GM23338 (cell line): ENCODE measurements at regions not wholly inside any gene's neighbourhood (a gene's known extent, or its start where the extent isn't known, plus 50 kb on each side); places are given as distances from the start of the nearest gene placed in this dataset.

Experiments used
- ATAC-seq: fragments of 200-7000 bp; cut with Tn5 transposase; 3 replicates; pipeline ENCODE4 v1.9.1; 2020
- DNase-seq: peaks from one replicate; pipeline ENCODE4 v3.0.0-alpha.2; 2015; ENCODE audit warnings: low spot score
- H2AFZ ChIP-seq: fragments of 200-600 bp; sonication (generic); 2 replicates; pipeline ENCODE4 v1.8.0; 2016; ENCODE audit warnings: antibody characterized with exemption, mild to moderate bottlenecking, moderate library complexity
- H3F3A ChIP-seq: fragments of 200-600 bp; sonication (generic); replicated peaks from 2 replicates; pipeline ENCODE4 v1.8.0; 2017; ENCODE audit warnings: antibody characterized with exemption, mixed run types, low read depth
- H3K27ac ChIP-seq: fragments of 200-600 bp; sonication (generic); 2 replicates; pipeline ENCODE4 v1.6.1; 2016; ENCODE audit warnings: low read depth
- H3K27me3 ChIP-seq: fragments of 200-600 bp; sonication (generic); 2 replicates; pipeline ENCODE4 v1.8.0; 2016; ENCODE audit warnings: mild to moderate bottlenecking, mixed run types, moderate library complexity; ENCODE audit not compliant: insufficient read depth
- H3K36me3 ChIP-seq: fragments of 200-600 bp; sonication (generic); 2 replicates; pipeline ENCODE4 v1.8.0; 2016; ENCODE audit warnings: mild to moderate bottlenecking; ENCODE audit not compliant: insufficient read depth
- H3K4me1 ChIP-seq: fragments of 200-600 bp; sonication (generic); 2 replicates; pipeline ENCODE4 v1.8.0; 2016; ENCODE audit warnings: mild to moderate bottlenecking, moderate library complexity; ENCODE audit not compliant: insufficient read depth
- H3K4me2 ChIP-seq: fragments of 200-600 bp; sonication (generic); 2 replicates; pipeline ENCODE4 v1.7.1; 2017; ENCODE audit warnings: mixed run types
- H3K4me3 ChIP-seq: fragments of 200-600 bp; sonication (generic); 2 replicates; pipeline ENCODE4 v1.6.1; 2016; ENCODE audit warnings: mixed run types
- H3K79me2 ChIP-seq: fragments of 200-600 bp; sonication (generic); replicated peaks from 2 replicates; pipeline ENCODE4 v1.8.0; 2017; ENCODE audit warnings: mild to moderate bottlenecking; ENCODE audit not compliant: insufficient read depth
- H3K9me2 ChIP-seq: fragments of 200-600 bp; sonication (generic); 2 replicates; pipeline ENCODE4 v1.8.0; 2017; ENCODE audit not compliant: insufficient read depth
- H4K20me1 ChIP-seq: fragments of 200-600 bp; sonication (generic); replicated peaks from 2 replicates; pipeline ENCODE4 v1.8.0; 2017; ENCODE audit warnings: mild to moderate bottlenecking; ENCODE audit not compliant: insufficient read depth
- H3K27ac Mint-ChIP-seq: 2 replicates; pipeline ENCODE4 v1.8.0; 2020; ENCODE audit warnings: inconsistent platforms, mild to moderate bottlenecking, moderate library complexity, mixed read lengths
- H3K27me3 Mint-ChIP-seq: 3 replicates; pipeline ENCODE4 v1.8.0; 2022; ENCODE audit warnings: low read depth, mild to moderate bottlenecking, moderate library complexity, mixed read lengths, inconsistent platforms; ENCODE audit not compliant: insufficient read depth, poor library complexity
- H3K36me3 Mint-ChIP-seq: 3 replicates; pipeline ENCODE4 v1.8.0; 2021; ENCODE audit warnings: low read depth, mild to moderate bottlenecking, inconsistent platforms, moderate library complexity, mixed read lengths
- H3K4me1 Mint-ChIP-seq: 3 replicates; pipeline ENCODE4 v1.8.0; 2020; ENCODE audit warnings: mild to moderate bottlenecking, inconsistent platforms, mixed read lengths
- H3K4me3 Mint-ChIP-seq: 3 replicates; pipeline ENCODE4 v1.8.0; 2021; ENCODE audit warnings: moderate library complexity, mild to moderate bottlenecking, inconsistent platforms, mixed read lengths
- H3K9me3 Mint-ChIP-seq: 3 replicates; pipeline ENCODE4 v1.8.0; 2020; ENCODE audit warnings: moderate library complexity, mild to moderate bottlenecking, inconsistent platforms, mixed read lengths
- CREB1 ChIP-seq: fragments of 250-450 bp; sonication (Bioruptor Pico); IDR thresholded peaks from 2 replicates; pipeline ENCODE4 v1.5.0; 2020; ENCODE audit warnings: low read depth, mild to moderate bottlenecking, moderate library complexity
- ETS1 ChIP-seq: IDR thresholded peaks from 2 replicates; pipeline ENCODE4 v1.6.1; 2016; ENCODE audit warnings: antibody characterized with exemption
- EZH2 ChIP-seq: fragments of 200-600 bp; sonication (generic); IDR thresholded peaks from one replicate; pipeline ENCODE4 v1.8.0; 2017; ENCODE audit warnings: antibody characterized with exemption, mild to moderate bottlenecking, low read depth; ENCODE audit not compliant: unreplicated experiment
- EZH2phosphoT487 ChIP-seq: fragments of 200-600 bp; sonication (generic); IDR thresholded peaks from one replicate; pipeline ENCODE4 v1.8.1; 2018; ENCODE audit warnings: antibody characterized with exemption; ENCODE audit not compliant: unreplicated experiment
- JUNB ChIP-seq: IDR thresholded peaks from one replicate; pipeline ENCODE4 v1.6.1; 2016; ENCODE audit warnings: antibody characterized with exemption; ENCODE audit not compliant: unreplicated experiment
- NANOG ChIP-seq: IDR thresholded peaks from 2 replicates; pipeline ENCODE4 v1.6.1; 2016; ENCODE audit warnings: antibody characterized with exemption, borderline replicate concordance
- ZNF114 ChIP-seq: fragments of 250-450 bp; sonication (Bioruptor Pico); IDR thresholded peaks from 2 replicates; pipeline ENCODE4 v1.5.0; 2020; ENCODE audit warnings: mild to moderate bottlenecking, moderate library complexity
- ZNF331 ChIP-seq: fragments of 250-450 bp; sonication (Bioruptor Pico); IDR thresholded peaks from 2 replicates; pipeline ENCODE4 v1.5.0; 2020; ENCODE audit warnings: low read depth, mild to moderate bottlenecking, moderate library complexity
- TF ChIP-seq, protein P1 (sequence below): fragments of 250-450 bp; sonication (Bioruptor Pico); IDR thresholded peaks from 2 replicates; pipeline ENCODE4 v1.5.0; 2020; ENCODE audit warnings: mild to moderate bottlenecking, moderate library complexity
- TF ChIP-seq, protein P2 (sequence below): IDR thresholded peaks from one replicate; pipeline ENCODE4 v1.6.1; 2018; ENCODE audit warnings: antibody characterized with exemption; ENCODE audit not compliant: unreplicated experiment
- TF ChIP-seq, protein P3 (sequence below), 2 experiments: fragments of 200-600 bp in 1 of 2; sonication (generic) in 1 of 2; conservative IDR thresholded peaks; 2 replicates each; pipeline versions ENCODE4 v1.5.1 to v1.6.1; 2016 to 2017; ENCODE audit warnings: antibody characterized with exemption in 2 of 2, low read depth in 2 of 2, mild to moderate bottlenecking in 2 of 2, moderate library complexity in 1 of 2

DNA sequence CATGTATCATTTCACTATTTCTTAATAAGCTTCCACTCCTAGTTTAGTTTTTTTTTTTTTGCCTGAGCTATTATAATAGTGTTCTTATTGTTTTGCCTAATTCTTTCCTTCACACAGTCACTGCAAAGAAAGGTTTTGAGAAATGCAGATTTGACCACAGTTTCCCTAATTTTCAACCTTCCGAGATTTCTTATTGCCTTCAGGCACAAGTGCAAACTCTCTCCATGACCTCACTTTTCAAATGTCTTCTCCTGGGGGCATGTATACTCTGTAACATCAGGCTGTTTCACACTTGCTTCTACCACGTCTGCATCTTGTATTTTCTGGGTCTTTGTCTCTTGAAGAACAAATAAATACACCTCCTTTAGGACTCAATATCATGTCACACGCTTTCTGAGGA lies 339.0 kb upstream of the CITED2 start:
- Mint-ChIP-seq H3K9me3 (no peaks in the 10 kb centered on the region), H3K4me3 (no peak overlapping the region), H3K27me3 (peaks cover under 1% of the 10 kb centered on the region), H3K4me1 (peaks cover 8% of the 10 kb centered on the region; the same call in 2 of the 3 replicates), H3K27ac (no peak overlapping the region), H3K36me3 (no peaks in the 10 kb centered on the region)
- peak overlapping the region; percentile 58; the same call in 1 of the 2 replicates for H2AFZ ChIP-seq
- H3K4me3 ChIP-seq, result no peak overlapping the region
- ATAC-seq (no peak), DNase-seq (no peak)
- no peaks in the 10 kb centered on the region for H3K36me3 ChIP-seq
- H3K27ac ChIP-seq, result no peak overlapping the region
- H4K20me1 ChIP-seq, result no peaks in the 10 kb centered on the region
- H3K4me2 ChIP-seq, result no peak overlapping the region
- TF ChIP-seq NANOG, result no peak
- no peak for TF ChIP-seq EZH2phosphoT487
- TF ChIP-seq CREB1 (CRISPR knock-in tag), result no peak
- no peak for TF ChIP-seq ZNF331 (CRISPR knock-in tag)
- TF ChIP-seq, protein P1, sequence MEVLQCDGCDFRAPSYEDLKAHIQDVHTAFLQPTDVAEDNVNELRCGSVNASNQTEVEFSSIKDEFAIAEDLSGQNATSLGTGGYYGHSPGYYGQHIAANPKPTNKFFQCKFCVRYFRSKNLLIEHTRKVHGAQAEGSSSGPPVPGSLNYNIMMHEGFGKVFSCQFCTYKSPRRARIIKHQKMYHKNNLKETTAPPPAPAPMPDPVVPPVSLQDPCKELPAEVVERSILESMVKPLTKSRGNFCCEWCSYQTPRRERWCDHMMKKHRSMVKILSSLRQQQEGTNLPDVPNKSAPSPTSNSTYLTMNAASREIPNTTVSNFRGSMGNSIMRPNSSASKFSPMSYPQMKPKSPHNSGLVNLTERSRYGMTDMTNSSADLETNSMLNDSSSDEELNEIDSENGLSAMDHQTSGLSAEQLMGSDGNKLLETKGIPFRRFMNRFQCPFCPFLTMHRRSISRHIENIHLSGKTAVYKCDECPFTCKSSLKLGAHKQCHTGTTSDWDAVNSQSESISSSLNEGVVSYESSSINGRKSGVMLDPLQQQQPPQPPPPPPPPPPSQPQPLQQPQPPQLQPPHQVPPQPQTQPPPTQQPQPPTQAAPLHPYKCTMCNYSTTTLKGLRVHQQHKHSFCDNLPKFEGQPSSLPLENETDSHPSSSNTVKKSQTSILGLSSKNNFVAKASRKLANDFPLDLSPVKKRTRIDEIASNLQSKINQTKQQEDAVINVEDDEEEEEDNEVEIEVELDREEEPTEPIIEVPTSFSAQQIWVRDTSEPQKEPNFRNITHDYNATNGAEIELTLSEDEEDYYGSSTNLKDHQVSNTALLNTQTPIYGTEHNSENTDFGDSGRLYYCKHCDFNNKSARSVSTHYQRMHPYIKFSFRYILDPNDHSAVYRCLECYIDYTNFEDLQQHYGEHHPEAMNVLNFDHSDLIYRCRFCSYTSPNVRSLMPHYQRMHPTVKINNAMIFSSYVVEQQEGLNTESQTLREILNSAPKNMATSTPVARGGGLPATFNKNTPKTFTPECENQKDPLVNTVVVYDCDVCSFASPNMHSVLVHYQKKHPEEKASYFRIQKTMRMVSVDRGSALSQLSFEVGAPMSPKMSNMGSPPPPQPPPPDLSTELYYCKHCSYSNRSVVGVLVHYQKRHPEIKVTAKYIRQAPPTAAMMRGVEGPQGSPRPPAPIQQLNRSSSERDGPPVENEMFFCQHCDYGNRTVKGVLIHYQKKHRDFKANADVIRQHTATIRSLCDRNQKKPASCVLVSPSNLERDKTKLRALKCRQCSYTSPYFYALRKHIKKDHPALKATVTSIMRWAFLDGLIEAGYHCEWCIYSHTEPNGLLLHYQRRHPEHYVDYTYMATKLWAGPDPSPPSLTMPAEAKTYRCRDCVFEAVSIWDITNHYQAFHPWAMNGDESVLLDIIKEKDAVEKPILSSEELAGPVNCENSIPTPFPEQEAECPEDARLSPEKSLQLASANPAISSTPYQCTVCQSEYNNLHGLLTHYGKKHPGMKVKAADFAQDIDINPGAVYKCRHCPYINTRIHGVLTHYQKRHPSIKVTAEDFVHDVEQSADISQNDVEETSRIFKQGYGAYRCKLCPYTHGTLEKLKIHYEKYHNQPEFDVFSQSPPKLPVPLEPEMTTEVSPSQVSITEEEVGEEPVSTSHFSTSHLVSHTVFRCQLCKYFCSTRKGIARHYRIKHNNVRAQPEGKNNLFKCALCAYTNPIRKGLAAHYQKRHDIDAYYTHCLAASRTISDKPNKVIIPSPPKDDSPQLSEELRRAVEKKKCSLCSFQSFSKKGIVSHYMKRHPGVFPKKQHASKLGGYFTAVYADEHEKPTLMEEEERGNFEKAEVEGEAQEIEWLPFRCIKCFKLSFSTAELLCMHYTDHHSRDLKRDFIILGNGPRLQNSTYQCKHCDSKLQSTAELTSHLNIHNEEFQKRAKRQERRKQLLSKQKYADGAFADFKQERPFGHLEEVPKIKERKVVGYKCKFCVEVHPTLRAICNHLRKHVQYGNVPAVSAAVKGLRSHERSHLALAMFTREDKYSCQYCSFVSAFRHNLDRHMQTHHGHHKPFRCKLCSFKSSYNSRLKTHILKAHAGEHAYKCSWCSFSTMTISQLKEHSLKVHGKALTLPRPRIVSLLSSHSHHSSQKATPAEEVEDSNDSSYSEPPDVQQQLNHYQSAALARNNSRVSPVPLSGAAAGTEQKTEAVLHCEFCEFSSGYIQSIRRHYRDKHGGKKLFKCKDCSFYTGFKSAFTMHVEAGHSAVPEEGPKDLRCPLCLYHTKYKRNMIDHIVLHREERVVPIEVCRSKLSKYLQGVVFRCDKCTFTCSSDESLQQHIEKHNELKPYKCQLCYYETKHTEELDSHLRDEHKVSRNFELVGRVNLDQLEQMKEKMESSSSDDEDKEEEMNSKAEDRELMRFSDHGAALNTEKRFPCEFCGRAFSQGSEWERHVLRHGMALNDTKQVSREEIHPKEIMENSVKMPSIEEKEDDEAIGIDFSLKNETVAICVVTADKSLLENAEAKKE (CRISPR knock-in tag), result no peak
- TF ChIP-seq, protein P2, sequence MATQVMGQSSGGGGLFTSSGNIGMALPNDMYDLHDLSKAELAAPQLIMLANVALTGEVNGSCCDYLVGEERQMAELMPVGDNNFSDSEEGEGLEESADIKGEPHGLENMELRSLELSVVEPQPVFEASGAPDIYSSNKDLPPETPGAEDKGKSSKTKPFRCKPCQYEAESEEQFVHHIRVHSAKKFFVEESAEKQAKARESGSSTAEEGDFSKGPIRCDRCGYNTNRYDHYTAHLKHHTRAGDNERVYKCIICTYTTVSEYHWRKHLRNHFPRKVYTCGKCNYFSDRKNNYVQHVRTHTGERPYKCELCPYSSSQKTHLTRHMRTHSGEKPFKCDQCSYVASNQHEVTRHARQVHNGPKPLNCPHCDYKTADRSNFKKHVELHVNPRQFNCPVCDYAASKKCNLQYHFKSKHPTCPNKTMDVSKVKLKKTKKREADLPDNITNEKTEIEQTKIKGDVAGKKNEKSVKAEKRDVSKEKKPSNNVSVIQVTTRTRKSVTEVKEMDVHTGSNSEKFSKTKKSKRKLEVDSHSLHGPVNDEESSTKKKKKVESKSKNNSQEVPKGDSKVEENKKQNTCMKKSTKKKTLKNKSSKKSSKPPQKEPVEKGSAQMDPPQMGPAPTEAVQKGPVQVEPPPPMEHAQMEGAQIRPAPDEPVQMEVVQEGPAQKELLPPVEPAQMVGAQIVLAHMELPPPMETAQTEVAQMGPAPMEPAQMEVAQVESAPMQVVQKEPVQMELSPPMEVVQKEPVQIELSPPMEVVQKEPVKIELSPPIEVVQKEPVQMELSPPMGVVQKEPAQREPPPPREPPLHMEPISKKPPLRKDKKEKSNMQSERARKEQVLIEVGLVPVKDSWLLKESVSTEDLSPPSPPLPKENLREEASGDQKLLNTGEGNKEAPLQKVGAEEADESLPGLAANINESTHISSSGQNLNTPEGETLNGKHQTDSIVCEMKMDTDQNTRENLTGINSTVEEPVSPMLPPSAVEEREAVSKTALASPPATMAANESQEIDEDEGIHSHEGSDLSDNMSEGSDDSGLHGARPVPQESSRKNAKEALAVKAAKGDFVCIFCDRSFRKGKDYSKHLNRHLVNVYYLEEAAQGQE, result no peak
- TF ChIP-seq JUNB, result no peak
- no peak for TF ChIP-seq ZNF114
- no peak for TF ChIP-seq ETS1
- no peak for TF ChIP-seq EZH2
- TF ChIP-seq, protein P3, sequence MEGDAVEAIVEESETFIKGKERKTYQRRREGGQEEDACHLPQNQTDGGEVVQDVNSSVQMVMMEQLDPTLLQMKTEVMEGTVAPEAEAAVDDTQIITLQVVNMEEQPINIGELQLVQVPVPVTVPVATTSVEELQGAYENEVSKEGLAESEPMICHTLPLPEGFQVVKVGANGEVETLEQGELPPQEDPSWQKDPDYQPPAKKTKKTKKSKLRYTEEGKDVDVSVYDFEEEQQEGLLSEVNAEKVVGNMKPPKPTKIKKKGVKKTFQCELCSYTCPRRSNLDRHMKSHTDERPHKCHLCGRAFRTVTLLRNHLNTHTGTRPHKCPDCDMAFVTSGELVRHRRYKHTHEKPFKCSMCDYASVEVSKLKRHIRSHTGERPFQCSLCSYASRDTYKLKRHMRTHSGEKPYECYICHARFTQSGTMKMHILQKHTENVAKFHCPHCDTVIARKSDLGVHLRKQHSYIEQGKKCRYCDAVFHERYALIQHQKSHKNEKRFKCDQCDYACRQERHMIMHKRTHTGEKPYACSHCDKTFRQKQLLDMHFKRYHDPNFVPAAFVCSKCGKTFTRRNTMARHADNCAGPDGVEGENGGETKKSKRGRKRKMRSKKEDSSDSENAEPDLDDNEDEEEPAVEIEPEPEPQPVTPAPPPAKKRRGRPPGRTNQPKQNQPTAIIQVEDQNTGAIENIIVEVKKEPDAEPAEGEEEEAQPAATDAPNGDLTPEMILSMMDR (conservative IDR thresholded peaks at IDR 0.05; ENCODE audit: low read depth in 2 of 2), result no peak
- no peaks in the 10 kb centered on the region for H3F3A ChIP-seq
- H3K27me3 ChIP-seq, result no peaks in the 10 kb centered on the region
- no peaks in the 10 kb centered on the region for H3K9me2 ChIP-seq
- H3K4me1 ChIP-seq, result no peaks in the 10 kb centered on the region
- no peaks in the 10 kb centered on the region for H3K79me2 ChIP-seq
